Left lung (tissue), 4 donors: ENCODE measurements at regions not wholly inside any gene's neighbourhood (a gene's known extent, or its start where the extent isn't known, plus 50 kb on each side); places are given as distances from the start of the nearest gene placed in this dataset.

Experiments
- ATAC-seq: fragments of 200-7000 bp; cut with Tn5 transposase; one replicate; pipeline ENCODE4 v1.9.1; 2020; ENCODE audit warnings: moderate library complexity
- DNase-seq, 4 donors: peaks; one replicate each; pipeline ENCODE4 v3.0.0-alpha.2; 2013 to 2020
- H3K27ac ChIP-seq, 2 donors: fragments of 200-600 bp; sonication (generic) in 1 of 2; one replicate each; pipeline versions ENCODE4 v1.5.0 to v1.8.0; 2020 to 2021
- H3K27me3 ChIP-seq, 2 donors: fragments of 200-600 bp; sonication (generic) in 1 of 2; one replicate each; pipeline versions ENCODE4 v1.5.0 to v1.8.0; 2020 to 2021
- H3K36me3 ChIP-seq, 2 donors: fragments of 200-600 bp; sonication (generic) in 1 of 2; one replicate each; pipeline versions ENCODE4 v1.5.0 to v1.8.0; 2020 to 2021
- H3K4me1 ChIP-seq, 2 donors: fragments of 200-600 bp; one replicate each; pipeline ENCODE4 v1.8.0; 2021
- H3K4me3 ChIP-seq, 2 donors: fragments of 200-600 bp; sonication (generic) in 1 of 2; one replicate each; pipeline versions ENCODE4 v1.5.0 to v1.8.0; 2020 to 2021; ENCODE audit warnings: mild to moderate bottlenecking in 1 of 2
- H3K9me3 ChIP-seq, 2 donors: fragments of 200-600 bp; sonication (generic) in 1 of 2; one replicate each; pipeline versions ENCODE4 v1.5.0 to v1.8.0; 2020 to 2021
- CTCF ChIP-seq, 2 donors: fragments of 200-600 bp; sonication (generic) in 1 of 2; IDR thresholded peaks; one replicate each; pipeline versions ENCODE4 v1.5.0 to v1.8.0; 2021; ENCODE audit warnings: antibody characterized with exemption in 2 of 2
- intact Hi-C, 2 donors: fragments of 100-400 bp; cut with DNase I; formaldehyde crosslinking; loops; one replicate each; pipeline versions ENCODE4 v1.11.2 to v1.14.2; 2022
- donor health status: DM: no; HTN: yes; CAD: no.
- donor health status: DM: no; HTN: no; CAD: no.

DNA sequence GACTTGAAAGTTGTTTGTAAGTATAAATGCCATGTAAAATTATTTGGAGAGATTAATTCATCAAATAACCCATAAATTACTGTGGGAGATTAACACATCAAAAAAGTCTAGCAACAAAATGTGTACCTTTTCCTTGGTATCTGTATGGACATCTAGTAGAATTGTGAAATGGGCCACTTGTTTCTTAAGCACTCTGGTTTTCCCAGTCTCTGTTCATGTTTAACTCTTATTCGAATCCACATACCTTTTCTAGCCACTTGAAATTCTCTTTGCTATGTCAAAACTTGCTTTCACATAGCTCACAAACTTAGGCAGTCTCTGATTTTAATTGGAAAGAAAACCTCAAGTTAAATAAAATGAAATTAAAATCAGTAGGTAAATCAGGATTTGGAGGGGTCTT lies 470.6 kb downstream of the LMO7 start:
- no peak for TF ChIP-seq CTCF (IDR thresholded peaks at IDR 0.05)
- no peak for DNase-seq
- no peak overlapping the region for H3K4me3 ChIP-seq
- H3K27ac ChIP-seq = no peak overlapping the region
- H3K4me1 ChIP-seq = no peaks in the 10 kb centered on the region
- H3K9me3 ChIP-seq = no peaks in the 10 kb centered on the region
- intact Hi-C loops = no loop called here
- no peaks in the 10 kb centered on the region for H3K27me3 ChIP-seq
- no peaks in the 10 kb centered on the region for H3K36me3 ChIP-seq
- peak; percentile 86 for ATAC-seq

DNA sequence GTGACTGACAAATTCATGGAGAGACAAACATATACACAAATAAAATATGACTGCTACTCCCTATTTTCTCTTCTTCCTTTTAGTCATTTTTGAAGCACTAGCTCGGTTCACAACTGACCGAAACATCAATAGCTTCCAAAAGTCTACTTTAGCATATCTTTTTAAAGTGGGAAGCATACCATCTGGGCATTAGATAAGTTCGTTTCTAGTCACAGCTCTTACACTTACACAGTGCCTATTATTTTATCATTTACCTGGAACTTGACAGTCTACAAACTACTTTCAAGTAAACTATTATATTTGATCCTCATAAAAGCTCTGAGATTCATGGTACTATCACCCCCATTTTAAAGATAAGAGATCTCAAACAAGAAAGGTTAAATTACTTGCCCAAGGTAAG lies 458.5 kb downstream of the LMO7 start:
- ATAC-seq (no peak), DNase-seq (no peak)
- no peaks in the 10 kb centered on the region for H3K4me1 ChIP-seq
- TF ChIP-seq CTCF (IDR thresholded peaks at IDR 0.05) = no peak
- intact Hi-C loops = no loop called here
- H3K9me3 ChIP-seq = no peaks in the 10 kb centered on the region
- no peak overlapping the region for H3K27ac ChIP-seq
- no peaks in the 10 kb centered on the region for H3K36me3 ChIP-seq
- no peaks in the 10 kb centered on the region for H3K27me3 ChIP-seq
- no peak overlapping the region for H3K4me3 ChIP-seq

DNA sequence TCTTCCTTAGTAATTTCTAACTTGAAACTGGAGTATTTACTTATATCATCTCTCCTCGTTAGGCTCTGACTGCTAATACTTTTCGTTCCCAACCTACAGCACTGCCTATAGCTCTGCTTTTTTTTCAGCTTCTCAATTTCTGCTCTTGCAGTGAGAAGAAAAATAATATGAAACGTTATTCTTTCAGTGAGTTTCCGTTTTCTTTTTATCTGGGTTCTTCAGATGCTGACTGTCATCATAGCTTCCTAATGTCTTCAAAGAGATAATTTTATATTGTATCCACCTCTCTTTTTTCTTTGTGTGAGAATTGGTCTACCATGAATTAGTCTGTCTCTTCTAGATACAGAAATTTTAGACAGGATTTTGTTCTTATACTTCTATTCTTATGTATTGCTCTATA lies 454.9 kb downstream of the LMO7 start:
- intact Hi-C loops = no loop called here
- no peaks in the 10 kb centered on the region for H3K27me3 ChIP-seq
- TF ChIP-seq CTCF (IDR thresholded peaks at IDR 0.05) = no peak

DNA sequence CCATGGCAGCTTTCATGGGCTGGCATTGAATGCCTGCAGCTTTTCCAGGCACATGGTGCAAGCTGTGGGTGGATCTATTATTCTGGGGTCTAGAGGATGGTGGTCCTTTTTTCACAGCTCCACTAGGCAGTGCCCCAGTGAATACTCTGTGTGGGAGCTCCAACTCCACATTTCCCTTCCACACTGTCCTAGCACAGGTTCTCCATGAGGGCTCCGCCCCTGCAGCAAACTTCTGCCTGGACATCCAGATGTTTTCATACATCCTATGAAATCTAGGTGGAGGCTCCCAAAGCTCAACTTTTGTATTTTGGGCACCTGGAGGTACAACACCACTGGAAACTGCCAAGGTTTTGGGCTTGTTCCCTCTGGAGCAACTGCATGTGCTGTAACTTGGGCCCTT lies 450.6 kb downstream of the LMO7 start:
- H3K4me3 ChIP-seq = no peak overlapping the region
- ATAC-seq (no peak), DNase-seq (no peak)
- no peaks in the 10 kb centered on the region for H3K27me3 ChIP-seq
- intact Hi-C loops = no loop called here
- H3K4me1 ChIP-seq = no peaks in the 10 kb centered on the region
- H3K36me3 ChIP-seq = no peaks in the 10 kb centered on the region
- TF ChIP-seq CTCF (IDR thresholded peaks at IDR 0.05) = no peak
- no peak overlapping the region for H3K27ac ChIP-seq
- peaks cover 0 to 24% of the 10 kb centered on the region in 2 donors for H3K9me3 ChIP-seq

More for the DNA sequence above, 454.9 kb downstream of the LMO7 start:
- Histone ChIP-seq H3K36me3 (no peaks in the 10 kb centered on the region), H3K27ac (no peak overlapping the region), H3K4me1 (no peaks in the 10 kb centered on the region), H3K4me3 (no peak overlapping the region), H3K9me3 (peaks cover 0 to 23% of the 10 kb centered on the region in 2 donors)
- no peak for ATAC-seq
- no peak for DNase-seq

DNA sequence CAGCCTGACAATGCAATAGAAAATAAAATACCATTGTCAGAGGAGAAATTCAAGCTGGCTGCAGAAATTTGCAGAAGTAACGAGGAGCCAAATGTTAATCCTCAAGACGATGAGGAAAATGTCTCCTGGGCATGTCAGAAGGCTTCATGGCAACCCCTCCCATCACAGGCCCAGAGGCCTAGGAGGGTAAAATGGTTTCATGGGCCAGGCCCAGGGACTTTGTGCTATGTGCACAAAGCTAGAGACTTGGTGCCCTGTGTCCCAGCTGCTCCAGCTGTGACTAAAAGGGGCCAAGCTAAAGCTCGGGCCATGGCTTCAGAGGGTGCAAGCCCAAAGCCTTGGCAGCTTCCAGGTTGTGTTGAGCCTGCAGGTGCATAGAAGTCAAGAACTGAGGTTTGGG lies 431.7 kb downstream of the LMO7 start:
- H3K4me3 ChIP-seq = no peak overlapping the region
- no peak overlapping the region for H3K27ac ChIP-seq
- H3K27me3 ChIP-seq = no peaks in the 10 kb centered on the region
- DNase-seq (no peak), ATAC-seq (no peak)
- TF ChIP-seq CTCF (IDR thresholded peaks at IDR 0.05) = no peak
- intact Hi-C loops = no loop called here
- no peaks in the 10 kb centered on the region for H3K36me3 ChIP-seq
- H3K4me1 ChIP-seq = no peaks in the 10 kb centered on the region
- H3K9me3 ChIP-seq = peaks cover 0 to 33% of the 10 kb centered on the region in 2 donors
